ENCODE measurements at regions not wholly inside any gene's neighbourhood (a gene's known extent, or its start where the extent isn't known, plus 50 kb on each side); places are given as distances from the start of the nearest gene placed in this dataset.

DNA sequence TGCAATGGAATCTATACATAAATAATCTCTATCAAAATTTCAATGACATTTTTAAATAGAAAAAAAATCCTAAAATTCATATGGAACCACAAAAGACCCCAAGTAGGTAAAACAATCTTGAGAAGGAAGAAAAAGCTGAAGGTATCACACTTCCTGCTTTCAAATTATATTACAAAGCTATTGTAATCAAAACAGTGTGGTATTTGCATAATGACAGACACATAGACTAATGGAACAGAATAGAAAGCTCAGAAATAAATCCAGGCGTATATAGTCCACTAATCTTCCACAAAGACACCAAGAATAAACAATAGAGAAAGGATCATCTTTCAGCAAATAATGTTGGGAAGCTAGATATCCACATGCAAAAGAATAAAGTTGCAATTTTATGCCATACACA is 699.8 kb upstream of the ID2 start:
- no peak for TF ChIP-seq SIN3A (IDR thresholded peaks at IDR 0.05; ENCODE audit: borderline replicate concordance, insufficient read depth, low read length)
- no peak for TF ChIP-seq POLR2AphosphoS5 (IDR thresholded peaks at IDR 0.05; ENCODE audit: low read depth, low read length)
